Testis (tissue), 2 donors: ENCODE measurements at regions not wholly inside any gene's neighbourhood (a gene's known extent, or its start where the extent isn't known, plus 50 kb on each side); places are given as distances from the start of the nearest gene placed in this dataset.

Source experiments
- CTCF ChIP-seq, 3 experiments: fragments of 450-650 bp in 2 of 3; fragments of 200-600 bp in 1 of 3; sonication (generic) in 1 of 3; IDR thresholded peaks; one replicate each; pipeline ENCODE4 v1.5.1; 2016 to 2019; ENCODE audit warnings: antibody characterized with exemption in 3 of 3, mild to moderate bottlenecking in 2 of 3, moderate library complexity in 1 of 3
- POLR2A ChIP-seq: fragments of 450-650 bp; IDR thresholded peaks from one replicate; pipeline ENCODE4 v1.6.1; 2017; ENCODE audit warnings: antibody characterized with exemption, mild to moderate bottlenecking, moderate library complexity

GRCh38 chr5:53160895-53161294 is 51.3 kb upstream of the MOCS2 start:
- no peak for TF ChIP-seq POLR2A
- TF ChIP-seq CTCF (IDR thresholded peaks at IDR 0.05) = no peak
